DOHH2 (cell line): ENCODE measurements at regions not wholly inside any gene's neighbourhood (a gene's known extent, or its start where the extent isn't known, plus 50 kb on each side); places are given as distances from the start of the nearest gene placed in this dataset.

Experiments
- H3F3A ChIP-seq: fragments of 200-600 bp; sonication (generic), shearing (Covaris generic); 2 replicates; pipeline ENCODE4 v1.6.0; 2016; ENCODE audit warnings: antibody characterized with exemption, mild to moderate bottlenecking; ENCODE audit not compliant: control insufficient read depth, insufficient read depth
- H3K27ac ChIP-seq: fragments of 200-600 bp; sonication (generic); 2 replicates; pipeline ENCODE4 v1.5.1; 2014; ENCODE audit warnings: low read depth, mild to moderate bottlenecking, low read length, moderate library complexity
- H3K27me3 ChIP-seq: fragments of 200-600 bp; sonication (generic); 2 replicates; pipeline ENCODE4 v1.6.1; 2014; ENCODE audit warnings: mild to moderate bottlenecking, low read length, mixed read lengths; ENCODE audit not compliant: control insufficient read depth
- H3K36me3 ChIP-seq: fragments of 200-600 bp; sonication (generic); 2 replicates; pipeline ENCODE4 v1.6.1; 2014; ENCODE audit warnings: mild to moderate bottlenecking, low read length, moderate library complexity, mixed read lengths; ENCODE audit not compliant: control insufficient read depth
- H3K4me1 ChIP-seq: fragments of 200-600 bp; sonication (generic); 2 replicates; pipeline ENCODE4 v1.6.1; 2014; ENCODE audit warnings: mild to moderate bottlenecking, low read length, mixed read lengths; ENCODE audit not compliant: control insufficient read depth
- H3K4me2 ChIP-seq: fragments of 200-600 bp; sonication (generic); 2 replicates; pipeline ENCODE4 v1.6.0; 2014; ENCODE audit warnings: mild to moderate bottlenecking, low read length, moderate library complexity
- H3K4me3 ChIP-seq: fragments of 200-600 bp; sonication (generic); 2 replicates; pipeline ENCODE4 v1.5.1; 2014; ENCODE audit warnings: mild to moderate bottlenecking, low read length, mixed read lengths
- H3K79me2 ChIP-seq: fragments of 200-600 bp; sonication (generic); 2 replicates; pipeline ENCODE4 v1.6.1; 2014; ENCODE audit warnings: mild to moderate bottlenecking, low read length, mixed read lengths; ENCODE audit not compliant: control insufficient read depth
- H3K9me2 ChIP-seq: fragments of 200-600 bp; sonication (generic); replicated peaks from 2 replicates; pipeline ENCODE4 v1.6.1; 2014; ENCODE audit warnings: mild to moderate bottlenecking, low read length, mixed read lengths; ENCODE audit not compliant: control insufficient read depth
- H3K9me3 ChIP-seq: fragments of 200-600 bp; sonication (generic); 2 replicates; pipeline ENCODE4 v1.6.1; 2014; ENCODE audit warnings: antibody characterized with exemption, low read length, mixed read lengths; ENCODE audit not compliant: control insufficient read depth, insufficient read depth
- H4K20me1 ChIP-seq: fragments of 200-600 bp; sonication (generic); 2 replicates; pipeline ENCODE4 v1.6.0; 2014; ENCODE audit warnings: low read depth, mild to moderate bottlenecking, antibody characterized with exemption, low read length, moderate library complexity; ENCODE audit not compliant: control insufficient read depth, insufficient read depth
- EZH2phosphoT487 ChIP-seq: fragments of 200-600 bp; sonication (generic); IDR thresholded peaks from 2 replicates; pipeline ENCODE4 v1.6.1; 2017; ENCODE audit warnings: borderline replicate concordance, mild to moderate bottlenecking, antibody characterized with exemption, low read length, moderate library complexity, mixed read lengths
- TF ChIP-seq, protein P1 (sequence below): fragments of 200-600 bp; sonication (generic); IDR thresholded peaks from one replicate; pipeline ENCODE4 v1.5.1; 2014; ENCODE audit warnings: antibody characterized with exemption, mild to moderate bottlenecking, low read depth, low read length; ENCODE audit not compliant: poor library complexity, severe bottlenecking

DNA sequence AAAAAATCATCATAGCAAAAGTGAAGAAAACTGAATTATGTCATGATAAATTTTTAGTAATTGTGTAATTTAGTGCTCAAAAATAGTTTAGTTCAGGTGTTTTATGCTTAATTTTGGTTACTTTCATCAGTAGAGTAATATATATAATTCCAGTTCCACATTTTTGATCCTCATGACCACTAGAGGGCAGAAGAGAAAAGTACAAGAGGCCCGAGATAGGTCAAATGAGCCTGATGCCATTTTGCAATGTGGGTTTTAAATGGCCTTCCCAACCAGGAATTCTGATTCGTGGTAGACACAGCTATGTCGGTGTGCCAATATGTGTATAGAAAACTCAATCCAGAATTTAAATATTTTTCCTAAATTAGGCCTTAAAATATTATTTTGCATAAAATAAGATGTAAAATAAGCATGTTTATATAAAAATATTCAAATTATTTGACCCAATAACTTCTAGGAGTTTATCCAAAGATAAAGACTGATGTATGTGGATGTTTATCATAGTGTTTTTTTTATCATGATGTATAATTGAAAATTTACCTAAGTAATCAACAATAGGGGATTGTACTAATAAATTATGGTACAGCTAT lies 159.7 kb upstream of the RPS6KA2 start:
- no peaks in the 10 kb centered on the region for H4K20me1 ChIP-seq
- H3K79me2 ChIP-seq: no peaks in the 10 kb centered on the region
- TF ChIP-seq, protein P1, sequence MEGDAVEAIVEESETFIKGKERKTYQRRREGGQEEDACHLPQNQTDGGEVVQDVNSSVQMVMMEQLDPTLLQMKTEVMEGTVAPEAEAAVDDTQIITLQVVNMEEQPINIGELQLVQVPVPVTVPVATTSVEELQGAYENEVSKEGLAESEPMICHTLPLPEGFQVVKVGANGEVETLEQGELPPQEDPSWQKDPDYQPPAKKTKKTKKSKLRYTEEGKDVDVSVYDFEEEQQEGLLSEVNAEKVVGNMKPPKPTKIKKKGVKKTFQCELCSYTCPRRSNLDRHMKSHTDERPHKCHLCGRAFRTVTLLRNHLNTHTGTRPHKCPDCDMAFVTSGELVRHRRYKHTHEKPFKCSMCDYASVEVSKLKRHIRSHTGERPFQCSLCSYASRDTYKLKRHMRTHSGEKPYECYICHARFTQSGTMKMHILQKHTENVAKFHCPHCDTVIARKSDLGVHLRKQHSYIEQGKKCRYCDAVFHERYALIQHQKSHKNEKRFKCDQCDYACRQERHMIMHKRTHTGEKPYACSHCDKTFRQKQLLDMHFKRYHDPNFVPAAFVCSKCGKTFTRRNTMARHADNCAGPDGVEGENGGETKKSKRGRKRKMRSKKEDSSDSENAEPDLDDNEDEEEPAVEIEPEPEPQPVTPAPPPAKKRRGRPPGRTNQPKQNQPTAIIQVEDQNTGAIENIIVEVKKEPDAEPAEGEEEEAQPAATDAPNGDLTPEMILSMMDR: peak; percentile 64
- no peak for TF ChIP-seq EZH2phosphoT487
- no peaks in the 10 kb centered on the region for H3K9me3 ChIP-seq
- H3K27me3 ChIP-seq: no peaks in the 10 kb centered on the region
- no peaks in the 10 kb centered on the region for H3K4me1 ChIP-seq
- H3F3A ChIP-seq: no peaks in the 10 kb centered on the region
- H3K9me2 ChIP-seq: no peaks in the 10 kb centered on the region
- no peak overlapping the region for H3K4me2 ChIP-seq
- H3K4me3 ChIP-seq: no peak overlapping the region
- H3K36me3 ChIP-seq: no peaks in the 10 kb centered on the region
- H3K27ac ChIP-seq: no peak overlapping the region

DNA sequence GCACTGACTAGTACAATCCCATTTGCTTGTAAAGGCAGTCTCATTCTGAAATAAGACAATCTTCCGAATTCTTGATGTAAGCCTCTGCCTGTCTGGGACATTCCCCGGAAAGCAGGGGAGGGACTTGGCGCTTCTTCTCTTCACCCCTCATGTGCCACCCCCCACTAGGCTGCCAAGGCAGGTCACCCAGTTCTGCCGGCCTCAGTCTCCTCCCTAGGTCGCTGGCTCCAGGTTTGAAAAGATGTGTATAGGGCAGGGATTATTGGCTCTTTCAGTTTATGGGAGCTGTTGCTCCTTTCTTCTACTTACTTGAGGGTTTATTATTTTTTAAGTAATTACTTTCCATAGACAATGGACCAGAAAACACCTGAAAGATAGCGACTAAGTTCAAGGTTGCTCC lies 158.1 kb upstream of the RPS6KA2 start:
- Histone ChIP-seq H3F3A (no peaks in the 10 kb centered on the region), H3K9me3 (no peaks in the 10 kb centered on the region), H3K4me3 (no peak overlapping the region), H3K4me2 (no peak overlapping the region), H3K4me1 (no peaks in the 10 kb centered on the region), H3K27me3 (no peaks in the 10 kb centered on the region), H3K79me2 (no peaks in the 10 kb centered on the region), H4K20me1 (no peaks in the 10 kb centered on the region; the same call in 1 of the 2 replicates), H3K9me2 (no peaks in the 10 kb centered on the region), H3K27ac (no peak overlapping the region), H3K36me3 (no peaks in the 10 kb centered on the region)
- no peak for TF ChIP-seq EZH2phosphoT487
- TF ChIP-seq, protein P1: no peak

DNA sequence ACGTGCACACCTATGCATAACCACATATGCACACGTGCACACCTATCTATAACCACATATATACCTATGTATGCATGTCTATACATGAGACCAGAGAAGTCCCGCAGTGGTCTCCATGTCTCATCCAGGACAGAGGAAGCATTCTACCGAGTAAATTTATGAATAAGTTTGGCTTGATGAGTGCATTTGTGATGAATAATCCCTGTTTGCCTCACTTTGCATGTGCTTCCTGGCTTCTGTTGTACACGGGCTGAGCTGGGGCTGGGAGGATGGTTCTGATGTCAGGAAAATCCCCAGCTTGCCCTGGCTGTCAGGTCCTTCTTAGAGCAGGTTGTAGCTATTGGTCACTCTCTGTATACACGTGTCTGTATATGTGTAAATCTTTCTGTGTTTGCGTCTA lies 157.6 kb upstream of the RPS6KA2 start:
- Histone ChIP-seq H3K4me3 (no peak overlapping the region), H3K27me3 (no peaks in the 10 kb centered on the region), H3K79me2 (no peaks in the 10 kb centered on the region), H3K9me3 (no peaks in the 10 kb centered on the region), H3F3A (no peaks in the 10 kb centered on the region), H3K27ac (no peak overlapping the region), H3K4me1 (no peaks in the 10 kb centered on the region), H3K4me2 (no peak overlapping the region), H4K20me1 (no peaks in the 10 kb centered on the region; the same call in 1 of the 2 replicates), H3K9me2 (no peaks in the 10 kb centered on the region), H3K36me3 (no peaks in the 10 kb centered on the region)
- TF ChIP-seq, protein P1: no peak
- TF ChIP-seq EZH2phosphoT487: no peak
